ENCODE measurements at regions not wholly inside any gene's neighbourhood (a gene's known extent, or its start where the extent isn't known, plus 50 kb on each side); places are given as distances from the start of the nearest gene placed in this dataset.
"Not testable (repeated sequence)": the region's sequence is repeated elsewhere in the genome, so short reads cannot be mapped to it uniquely, and the experiment has no call there.

DNA sequence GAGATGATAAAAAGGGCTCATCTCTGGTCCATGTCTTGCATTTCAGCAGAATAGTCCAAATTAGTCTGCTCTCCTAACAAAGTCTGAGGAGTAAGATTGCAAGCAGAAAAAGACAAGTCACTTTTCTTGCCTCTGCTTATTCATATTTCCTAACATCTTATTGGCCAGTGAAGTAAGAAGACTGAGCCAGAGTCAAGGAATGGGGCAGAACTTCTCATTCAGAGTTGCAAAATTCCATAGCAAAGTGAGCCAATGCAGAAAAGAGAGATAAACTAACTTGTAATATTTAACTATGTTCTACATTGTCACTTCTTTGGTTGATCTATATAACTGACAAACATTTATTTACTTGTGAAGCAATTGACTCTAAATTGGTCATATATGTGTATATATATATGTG is 2304.0 kb downstream of the ARAP2 start:
- H3K4me1 Mint-ChIP-seq: no peaks in the 10 kb centered on the region
- no peaks in the 10 kb centered on the region for H3K27me3 Mint-ChIP-seq
- no peaks in the 10 kb centered on the region for H3K9me3 Mint-ChIP-seq
- ATAC-seq (ENCODE audit: low read depth) (no peak), DNase-seq (no peak)
- H3K36me3 Mint-ChIP-seq (ENCODE audit: low read depth): no peaks in the 10 kb centered on the region
- POLR2A ChIA-PET: no interaction called here
- H3K27ac Mint-ChIP-seq: no peak overlapping the region
- no peak for TF ChIP-seq CTCF (IDR thresholded peaks at IDR 0.05)
- intact Hi-C loops (cut with micrococcal nuclease): no loop called here
- CTCF ChIA-PET: no interaction called here
- no peak overlapping the region for H3K4me3 Mint-ChIP-seq

GRCh38 chr4:33941854-33942253 is 2302.5 kb downstream of the ARAP2 start:
- Mint-ChIP-seq H3K4me1 (no peaks in the 10 kb centered on the region), H3K27me3 (no peaks in the 10 kb centered on the region), H3K36me3 (ENCODE audit: low read depth) (no peaks in the 10 kb centered on the region), H3K27ac (no peak overlapping the region), H3K9me3 (no peaks in the 10 kb centered on the region), H3K4me3 (no peak overlapping the region)
- ChIA-PET CTCF (no interaction called here), POLR2A (no interaction called here)
- no peak for DNase-seq
- no peak for TF ChIP-seq CTCF (IDR thresholded peaks at IDR 0.05)
- intact Hi-C loops (cut with micrococcal nuclease): no loop called here
- no peak for ATAC-seq (ENCODE audit: low read depth)

DNA sequence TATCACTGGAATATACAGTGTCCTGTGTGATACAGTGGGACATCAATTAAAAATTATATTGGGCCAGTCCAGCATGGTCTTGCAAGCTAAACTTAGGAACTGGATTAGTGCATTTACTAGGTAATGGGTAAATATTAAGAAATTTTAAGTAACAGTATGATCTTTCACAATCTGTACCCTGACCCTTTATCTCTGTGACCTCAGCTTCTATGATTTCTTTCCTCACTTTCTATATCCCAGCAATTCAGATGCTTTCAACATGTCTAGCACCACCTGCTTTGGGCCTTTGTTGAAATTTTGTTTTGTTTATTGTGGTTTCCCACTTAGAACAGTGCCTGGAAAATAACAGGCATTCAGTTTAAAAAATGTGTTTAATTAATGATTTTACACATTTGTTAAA is 2295.4 kb downstream of the ARAP2 start:
- no peak for TF ChIP-seq CTCF (IDR thresholded peaks at IDR 0.05)
- DNase-seq (no peak), ATAC-seq (ENCODE audit: low read depth) (no peak)
- POLR2A ChIA-PET: no interaction called here
- intact Hi-C loops (cut with micrococcal nuclease): no loop called here
- Mint-ChIP-seq H3K27me3 (no peaks in the 10 kb centered on the region), H3K9me3 (peaks cover 2% of the 10 kb centered on the region), H3K27ac (no peak overlapping the region), H3K36me3 (ENCODE audit: low read depth) (no peaks in the 10 kb centered on the region), H3K4me3 (no peak overlapping the region), H3K4me1 (no peaks in the 10 kb centered on the region)
- CTCF ChIA-PET: no interaction called here

- H3K9me3 Mint-ChIP-seq, H3K4me3 Mint-ChIP-seq, H3K4me1 Mint-ChIP-seq: not testable (repeated sequence)
These were observed 2290.5 kb downstream of the ARAP2 start for GRCh38 chr4:33953848-33954247.

GRCh38 chr4:33954759-33955158 is 2289.6 kb downstream of the ARAP2 start:
- intact Hi-C loops (cut with micrococcal nuclease): no loop called here

More at GRCh38 chr4:33953848-33954247, 2290.5 kb downstream of the ARAP2 start:
- intact Hi-C loops (cut with micrococcal nuclease); POLR2A ChIA-PET; DNase-seq; H3K36me3 Mint-ChIP-seq (ENCODE audit: low read depth); H3K27me3 Mint-ChIP-seq; ATAC-seq (ENCODE audit: low read depth); CTCF ChIA-PET; H3K27ac Mint-ChIP-seq: not testable (repeated sequence)

More at GRCh38 chr4:33954759-33955158, 2289.6 kb downstream of the ARAP2 start:
- Mint-ChIP-seq H3K4me1 (no peaks in the 10 kb centered on the region), H3K27ac (no peak overlapping the region), H3K9me3 (peaks cover 2% of the 10 kb centered on the region), H3K36me3 (ENCODE audit: low read depth) (no peaks in the 10 kb centered on the region), H3K27me3 (no peaks in the 10 kb centered on the region), H3K4me3 (no peak overlapping the region)
- ChIA-PET CTCF (no interaction called here), POLR2A (no interaction called here)
- DNase-seq: no peak
- no peak for TF ChIP-seq CTCF (IDR thresholded peaks at IDR 0.05)
- no peak for ATAC-seq (ENCODE audit: low read depth)

Measured in activated B cell treated with CpG ODN at 0.5 μM for 24 hours (primary cell).